ENCODE measurements at regions not wholly inside any gene's neighbourhood (a gene's known extent, or its start where the extent isn't known, plus 50 kb on each side); places are given as distances from the start of the nearest gene placed in this dataset.
"Not testable (repeated sequence)": the region's sequence is repeated elsewhere in the genome, so short reads cannot be mapped to it uniquely, and the experiment has no call there.

DNA sequence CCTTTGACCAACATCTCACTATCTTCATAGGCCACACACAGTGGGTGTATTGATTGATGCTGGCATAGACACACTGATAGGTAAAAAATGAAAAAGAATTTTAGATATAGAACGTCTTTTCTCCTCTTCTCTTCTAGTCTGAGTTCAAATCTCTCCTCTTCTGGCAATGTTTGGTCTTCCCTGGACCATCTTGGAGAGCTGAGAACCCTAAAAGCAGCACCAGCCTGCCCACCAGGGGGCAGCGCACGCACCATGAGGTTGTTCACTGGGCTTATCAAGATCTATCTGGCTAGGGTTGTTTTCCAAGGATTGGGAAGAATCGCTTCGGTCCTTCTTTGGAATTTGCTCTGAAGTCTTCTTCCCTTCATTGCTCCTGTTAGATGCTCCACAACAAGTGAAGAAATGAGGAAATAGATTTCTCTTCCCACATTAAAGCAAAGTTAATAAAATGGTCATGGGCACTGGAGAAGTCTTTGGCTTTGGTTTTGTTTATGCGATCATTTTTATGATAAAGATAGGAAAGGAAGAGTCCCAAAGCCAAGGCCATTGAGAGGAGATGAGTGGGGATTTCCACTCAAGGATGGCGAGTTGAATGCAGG, 104.0 kb upstream of the OLIG2 start:
- no peak overlapping the region for H3K9ac ChIP-seq
- no peak overlapping the region for H3K4me2 ChIP-seq
- no peak overlapping the region for H3K4me3 ChIP-seq (IDR thresholded peaks at IDR 0.05; ENCODE audit: insufficient read depth, low read depth, low read length)
- TF ChIP-seq, protein P1, sequence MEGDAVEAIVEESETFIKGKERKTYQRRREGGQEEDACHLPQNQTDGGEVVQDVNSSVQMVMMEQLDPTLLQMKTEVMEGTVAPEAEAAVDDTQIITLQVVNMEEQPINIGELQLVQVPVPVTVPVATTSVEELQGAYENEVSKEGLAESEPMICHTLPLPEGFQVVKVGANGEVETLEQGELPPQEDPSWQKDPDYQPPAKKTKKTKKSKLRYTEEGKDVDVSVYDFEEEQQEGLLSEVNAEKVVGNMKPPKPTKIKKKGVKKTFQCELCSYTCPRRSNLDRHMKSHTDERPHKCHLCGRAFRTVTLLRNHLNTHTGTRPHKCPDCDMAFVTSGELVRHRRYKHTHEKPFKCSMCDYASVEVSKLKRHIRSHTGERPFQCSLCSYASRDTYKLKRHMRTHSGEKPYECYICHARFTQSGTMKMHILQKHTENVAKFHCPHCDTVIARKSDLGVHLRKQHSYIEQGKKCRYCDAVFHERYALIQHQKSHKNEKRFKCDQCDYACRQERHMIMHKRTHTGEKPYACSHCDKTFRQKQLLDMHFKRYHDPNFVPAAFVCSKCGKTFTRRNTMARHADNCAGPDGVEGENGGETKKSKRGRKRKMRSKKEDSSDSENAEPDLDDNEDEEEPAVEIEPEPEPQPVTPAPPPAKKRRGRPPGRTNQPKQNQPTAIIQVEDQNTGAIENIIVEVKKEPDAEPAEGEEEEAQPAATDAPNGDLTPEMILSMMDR (conservative IDR thresholded peaks at IDR 0.05; ENCODE audit: low read depth, low read length) = peak; percentile 88
- H3K27me3 ChIP-seq (ENCODE audit: insufficient read depth, low read depth) = no peaks in the 10 kb centered on the region
- no peaks in the 10 kb centered on the region for H3K36me3 ChIP-seq (ENCODE audit: insufficient read depth)
- H4K20me1 ChIP-seq (ENCODE audit: insufficient read depth) = no peaks in the 10 kb centered on the region
- H2AFZ ChIP-seq (ENCODE audit: low read depth) = no peak overlapping the region
- H3K4me1 ChIP-seq (ENCODE audit: low read depth, poor library complexity, severe bottlenecking) = no peaks in the 10 kb centered on the region
- no peaks in the 10 kb centered on the region for H3K79me2 ChIP-seq (ENCODE audit: insufficient read depth, low read depth)
- H3K27ac ChIP-seq = no peak overlapping the region

DNA sequence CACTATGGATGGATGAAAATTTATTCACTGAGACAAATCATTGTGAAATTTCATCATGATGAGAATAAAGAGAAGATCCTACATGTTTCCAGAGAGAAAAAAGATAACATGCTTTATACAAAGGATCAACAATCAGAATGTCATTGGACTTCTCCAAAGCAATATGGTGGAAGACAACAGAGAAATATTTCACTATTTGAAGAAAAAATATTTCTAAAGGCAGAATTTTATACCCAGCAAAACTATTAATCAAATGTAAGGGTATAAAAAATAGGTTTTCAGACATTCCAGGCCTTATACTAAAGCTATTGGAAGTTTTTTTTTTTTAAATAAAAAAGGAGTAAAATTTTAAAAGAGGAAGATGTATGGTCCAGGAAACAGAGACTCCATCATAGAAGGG, 100.6 kb upstream of the OLIG2 start:
- Histone ChIP-seq H2AFZ (ENCODE audit: low read depth) (no peak overlapping the region), H3K79me2 (ENCODE audit: insufficient read depth, low read depth) (no peaks in the 10 kb centered on the region), H3K36me3 (ENCODE audit: insufficient read depth) (no peaks in the 10 kb centered on the region), H4K20me1 (ENCODE audit: insufficient read depth) (no peaks in the 10 kb centered on the region), H3K4me2 (no peak overlapping the region), H3K27ac (no peak overlapping the region), H3K9ac (no peak overlapping the region), H3K27me3 (ENCODE audit: insufficient read depth, low read depth) (no peaks in the 10 kb centered on the region), H3K4me3 (IDR thresholded peaks at IDR 0.05; ENCODE audit: insufficient read depth, low read depth, low read length) (no peak overlapping the region), H3K4me1 (ENCODE audit: low read depth, poor library complexity, severe bottlenecking) (no peaks in the 10 kb centered on the region)
- TF ChIP-seq, protein P1 (conservative IDR thresholded peaks at IDR 0.05; ENCODE audit: low read depth, low read length) = no peak

GRCh38 chr21:32929633-32930038, 96.1 kb upstream of the OLIG2 start:
- no peaks in the 10 kb centered on the region for H3K27me3 ChIP-seq (ENCODE audit: insufficient read depth, low read depth)
- H3K4me2 ChIP-seq = no peak overlapping the region
- H2AFZ ChIP-seq (ENCODE audit: low read depth) = no peak overlapping the region
- H3K4me1 ChIP-seq (ENCODE audit: low read depth, poor library complexity, severe bottlenecking) = no peaks in the 10 kb centered on the region
- no peak overlapping the region for H3K9ac ChIP-seq
- no peaks in the 10 kb centered on the region for H3K36me3 ChIP-seq (ENCODE audit: insufficient read depth)
- no peaks in the 10 kb centered on the region for H3K79me2 ChIP-seq (ENCODE audit: insufficient read depth, low read depth)
- no peak overlapping the region for H3K4me3 ChIP-seq (IDR thresholded peaks at IDR 0.05; ENCODE audit: insufficient read depth, low read depth, low read length)
- no peak overlapping the region for H3K27ac ChIP-seq
- H4K20me1 ChIP-seq (ENCODE audit: insufficient read depth) = no peaks in the 10 kb centered on the region
- TF ChIP-seq, protein P1 (conservative IDR thresholded peaks at IDR 0.05; ENCODE audit: low read depth, low read length) = no peak

- no peak overlapping the region for H3K4me2 ChIP-seq
- no peaks in the 10 kb centered on the region for H3K36me3 ChIP-seq (ENCODE audit: insufficient read depth)
- no peak overlapping the region for H3K27ac ChIP-seq
- no peaks in the 10 kb centered on the region for H3K4me1 ChIP-seq (ENCODE audit: low read depth, poor library complexity, severe bottlenecking)
- no peak overlapping the region for H2AFZ ChIP-seq (ENCODE audit: low read depth)
- no peak overlapping the region for H3K9ac ChIP-seq
- no peaks in the 10 kb centered on the region for H3K79me2 ChIP-seq (ENCODE audit: insufficient read depth, low read depth)
- no peak overlapping the region for H3K4me3 ChIP-seq (IDR thresholded peaks at IDR 0.05; ENCODE audit: insufficient read depth, low read depth, low read length)
- no peaks in the 10 kb centered on the region for H4K20me1 ChIP-seq (ENCODE audit: insufficient read depth)
- no peaks in the 10 kb centered on the region for H3K27me3 ChIP-seq (ENCODE audit: insufficient read depth, low read depth)
- TF ChIP-seq, protein P1 (conservative IDR thresholded peaks at IDR 0.05; ENCODE audit: low read depth, low read length) = no peak
These were observed 95.1 kb upstream of the OLIG2 start for GRCh38 chr21:32930673-32931072.

GRCh38 chr21:32934068-32934467, 91.7 kb upstream of the OLIG2 start:
- H3K27ac ChIP-seq; H3K36me3 ChIP-seq (ENCODE audit: insufficient read depth); H3K79me2 ChIP-seq (ENCODE audit: insufficient read depth, low read depth); H4K20me1 ChIP-seq (ENCODE audit: insufficient read depth); H3K9ac ChIP-seq; H3K4me1 ChIP-seq (ENCODE audit: low read depth, poor library complexity, severe bottlenecking); H3K4me3 ChIP-seq (IDR thresholded peaks at IDR 0.05; ENCODE audit: insufficient read depth, low read depth, low read length); H3K27me3 ChIP-seq (ENCODE audit: insufficient read depth, low read depth); H2AFZ ChIP-seq (ENCODE audit: low read depth); H3K4me2 ChIP-seq: not testable (repeated sequence)
